NB4 (cell line): ENCODE measurements at regions not wholly inside any gene's neighbourhood (a gene's known extent, or its start where the extent isn't known, plus 50 kb on each side); places are given as distances from the start of the nearest gene placed in this dataset.

Experiments
- DNase-seq: peaks from one replicate; pipeline ENCODE4 v3.0.0; 2010; ENCODE audit warnings: low read depth
- H3K4me3 ChIP-seq: one replicate; pipeline ENCODE4 v1.5.1; 2011; ENCODE audit warnings: mild to moderate bottlenecking, low read depth, low read length, moderate library complexity
- MAX ChIP-seq: IDR thresholded peaks from 2 replicates; pipeline ENCODE4 v1.6.1; 2011; ENCODE audit warnings: low read depth, low read length
- MYC ChIP-seq: IDR thresholded peaks from 2 replicates; pipeline ENCODE4 v1.6.1; 2011; ENCODE audit warnings: low read depth, low read length
- POLR2A ChIP-seq: IDR thresholded peaks from 2 replicates; pipeline ENCODE4 v1.6.1; 2011; ENCODE audit warnings: mild to moderate bottlenecking; ENCODE audit not compliant: insufficient read length; ENCODE audit errors: extremely low read depth
- TF ChIP-seq, protein P1 (sequence below): IDR thresholded peaks from one replicate; pipeline ENCODE4 v1.5.1; 2012; ENCODE audit warnings: low read depth, low read length

DNA sequence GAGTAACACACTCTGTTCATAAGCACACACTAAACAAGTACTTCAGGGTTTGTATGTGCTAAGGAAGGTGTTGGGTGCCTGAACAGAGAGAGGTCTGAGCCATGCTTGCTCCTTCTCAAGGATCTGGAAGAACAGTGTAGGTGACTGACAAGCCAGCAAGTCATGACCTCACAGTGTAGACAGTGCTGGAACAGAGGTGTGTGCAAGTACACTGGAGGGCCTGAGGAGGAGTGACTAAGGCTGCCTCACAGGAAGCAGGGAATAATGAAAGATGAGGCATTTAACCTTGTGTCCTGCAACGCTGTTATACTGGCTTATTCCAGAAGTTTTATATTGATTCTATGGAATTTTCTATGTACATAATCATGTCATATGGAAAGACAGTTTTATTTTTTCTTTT is 83.9 kb downstream of the TMEM174 start:
- DNase-seq = no peak
- no peak overlapping the region for H3K4me3 ChIP-seq
- TF ChIP-seq MAX = no peak
- TF ChIP-seq, protein P1, sequence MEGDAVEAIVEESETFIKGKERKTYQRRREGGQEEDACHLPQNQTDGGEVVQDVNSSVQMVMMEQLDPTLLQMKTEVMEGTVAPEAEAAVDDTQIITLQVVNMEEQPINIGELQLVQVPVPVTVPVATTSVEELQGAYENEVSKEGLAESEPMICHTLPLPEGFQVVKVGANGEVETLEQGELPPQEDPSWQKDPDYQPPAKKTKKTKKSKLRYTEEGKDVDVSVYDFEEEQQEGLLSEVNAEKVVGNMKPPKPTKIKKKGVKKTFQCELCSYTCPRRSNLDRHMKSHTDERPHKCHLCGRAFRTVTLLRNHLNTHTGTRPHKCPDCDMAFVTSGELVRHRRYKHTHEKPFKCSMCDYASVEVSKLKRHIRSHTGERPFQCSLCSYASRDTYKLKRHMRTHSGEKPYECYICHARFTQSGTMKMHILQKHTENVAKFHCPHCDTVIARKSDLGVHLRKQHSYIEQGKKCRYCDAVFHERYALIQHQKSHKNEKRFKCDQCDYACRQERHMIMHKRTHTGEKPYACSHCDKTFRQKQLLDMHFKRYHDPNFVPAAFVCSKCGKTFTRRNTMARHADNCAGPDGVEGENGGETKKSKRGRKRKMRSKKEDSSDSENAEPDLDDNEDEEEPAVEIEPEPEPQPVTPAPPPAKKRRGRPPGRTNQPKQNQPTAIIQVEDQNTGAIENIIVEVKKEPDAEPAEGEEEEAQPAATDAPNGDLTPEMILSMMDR = no peak

DNA sequence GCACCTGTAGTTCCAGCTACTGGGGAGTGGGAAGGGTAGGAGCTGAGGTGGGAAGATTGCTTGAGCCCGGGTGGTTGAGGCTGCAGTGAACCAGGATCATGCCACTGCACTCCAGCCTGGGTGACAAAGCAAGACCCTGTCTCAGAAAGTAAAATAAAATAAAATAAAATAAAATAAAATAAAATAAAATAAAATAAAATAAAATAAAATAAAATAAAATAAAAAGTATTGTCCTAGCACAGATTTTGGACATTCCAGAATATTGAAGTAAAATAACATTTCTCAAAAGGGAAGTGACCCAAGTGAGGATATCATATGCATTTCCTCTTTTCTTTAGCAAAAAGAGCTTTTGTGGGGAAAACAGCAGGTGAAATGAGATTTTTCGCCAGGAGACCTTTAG is 83.5 kb downstream of the TMEM174 start:
- no peak for DNase-seq
- TF ChIP-seq MAX (no peak), POLR2A (no peak), MYC (no peak)
- TF ChIP-seq, protein P1 = no peak
- no peak overlapping the region for H3K4me3 ChIP-seq

GRCh38 chr5:73256012-73256411 is 83.0 kb downstream of the TMEM174 start:
- TF ChIP-seq MYC (no peak), MAX (no peak), POLR2A (no peak)
- TF ChIP-seq, protein P1 = no peak
- no peak for DNase-seq
- H3K4me3 ChIP-seq = no peak overlapping the region

- no peak for TF ChIP-seq POLR2A
- no peak for TF ChIP-seq MAX
- TF ChIP-seq MYC = no peak
- TF ChIP-seq, protein P1 = no peak
- no peak for DNase-seq
- no peak overlapping the region for H3K4me3 ChIP-seq
Observed at GRCh38 chr5:73254642-73255041, 81.6 kb downstream of the TMEM174 start.

DNA sequence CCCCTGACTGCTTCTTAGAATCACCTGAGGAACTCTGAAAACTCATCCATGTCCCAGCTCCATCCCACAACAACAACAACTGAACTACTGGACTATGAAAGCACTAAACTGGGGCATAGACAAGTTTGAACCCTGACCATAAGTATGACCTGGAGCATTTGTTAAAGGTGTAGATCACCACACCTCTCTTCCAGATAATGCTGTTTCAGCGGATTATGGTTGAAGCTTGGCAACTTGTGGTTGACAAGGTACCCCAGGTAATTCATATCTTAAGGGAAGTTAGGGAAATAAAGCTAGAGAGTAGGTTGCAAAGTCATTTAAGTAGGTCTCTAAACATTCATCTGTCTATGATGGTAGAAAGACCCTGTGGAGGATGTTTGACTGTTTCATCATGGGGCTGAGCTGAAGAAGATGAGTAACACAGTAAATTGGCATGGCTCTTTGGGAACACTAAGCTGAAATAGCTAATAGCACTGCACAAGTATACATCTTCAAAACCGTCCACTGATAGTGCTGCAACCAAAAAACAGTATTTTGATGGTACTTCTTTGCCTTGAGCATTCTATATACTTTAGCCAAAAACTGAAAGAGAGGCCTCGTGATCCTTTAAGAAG is 80.2 kb downstream of the TMEM174 start:
- H3K4me3 ChIP-seq = no peak overlapping the region
- DNase-seq = no peak
- no peak for TF ChIP-seq MAX
- TF ChIP-seq, protein P1 = no peak
- no peak for TF ChIP-seq MYC
- TF ChIP-seq POLR2A = no peak
